ENCODE measurements at regions not wholly inside any gene's neighbourhood (a gene's known extent, or its start where the extent isn't known, plus 50 kb on each side); places are given as distances from the start of the nearest gene placed in this dataset.

DNA sequence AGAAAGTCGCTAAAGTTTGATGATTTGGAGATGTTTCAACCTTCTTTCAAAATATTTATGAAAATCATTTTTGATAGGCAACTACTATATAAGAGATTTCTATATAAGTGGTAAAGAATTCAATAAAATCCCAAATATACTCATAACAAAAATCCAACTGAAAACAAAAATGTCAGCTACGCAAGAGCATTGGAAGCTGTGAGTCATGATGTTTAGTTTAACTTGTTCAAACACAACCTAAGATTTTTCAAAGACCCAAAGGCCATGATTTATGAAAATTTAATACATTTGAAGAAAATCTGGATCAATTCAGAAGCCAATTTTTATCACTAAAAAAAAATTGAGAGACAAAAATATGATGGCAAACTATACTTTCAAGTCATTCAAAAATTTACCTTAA is 226.6 kb downstream of the MZT1 start:
- H3K9me3 ChIP-seq = no peaks in the 10 kb centered on the region
- H3K4me1 ChIP-seq (ENCODE audit: control insufficient read depth in 1 of 2, low read depth in 2 of 2) = no peaks in the 10 kb centered on the region
- TF ChIP-seq, protein P1, sequence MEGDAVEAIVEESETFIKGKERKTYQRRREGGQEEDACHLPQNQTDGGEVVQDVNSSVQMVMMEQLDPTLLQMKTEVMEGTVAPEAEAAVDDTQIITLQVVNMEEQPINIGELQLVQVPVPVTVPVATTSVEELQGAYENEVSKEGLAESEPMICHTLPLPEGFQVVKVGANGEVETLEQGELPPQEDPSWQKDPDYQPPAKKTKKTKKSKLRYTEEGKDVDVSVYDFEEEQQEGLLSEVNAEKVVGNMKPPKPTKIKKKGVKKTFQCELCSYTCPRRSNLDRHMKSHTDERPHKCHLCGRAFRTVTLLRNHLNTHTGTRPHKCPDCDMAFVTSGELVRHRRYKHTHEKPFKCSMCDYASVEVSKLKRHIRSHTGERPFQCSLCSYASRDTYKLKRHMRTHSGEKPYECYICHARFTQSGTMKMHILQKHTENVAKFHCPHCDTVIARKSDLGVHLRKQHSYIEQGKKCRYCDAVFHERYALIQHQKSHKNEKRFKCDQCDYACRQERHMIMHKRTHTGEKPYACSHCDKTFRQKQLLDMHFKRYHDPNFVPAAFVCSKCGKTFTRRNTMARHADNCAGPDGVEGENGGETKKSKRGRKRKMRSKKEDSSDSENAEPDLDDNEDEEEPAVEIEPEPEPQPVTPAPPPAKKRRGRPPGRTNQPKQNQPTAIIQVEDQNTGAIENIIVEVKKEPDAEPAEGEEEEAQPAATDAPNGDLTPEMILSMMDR (IDR thresholded peaks at IDR 0.05) = no peak
- no peaks in the 10 kb centered on the region for H3K27me3 ChIP-seq (replicated peaks; ENCODE audit: insufficient read depth)
- DNase-seq (ENCODE audit: low spot score) (no peak), ATAC-seq (ENCODE audit: insufficient number of reproducible peaks, low FRiP score, low read depth) (no peak)
- H3K4me3 ChIP-seq = no peak overlapping the region
- H3K27ac ChIP-seq = no peak overlapping the region
- H3K36me3 ChIP-seq = no peaks in the 10 kb centered on the region

DNA sequence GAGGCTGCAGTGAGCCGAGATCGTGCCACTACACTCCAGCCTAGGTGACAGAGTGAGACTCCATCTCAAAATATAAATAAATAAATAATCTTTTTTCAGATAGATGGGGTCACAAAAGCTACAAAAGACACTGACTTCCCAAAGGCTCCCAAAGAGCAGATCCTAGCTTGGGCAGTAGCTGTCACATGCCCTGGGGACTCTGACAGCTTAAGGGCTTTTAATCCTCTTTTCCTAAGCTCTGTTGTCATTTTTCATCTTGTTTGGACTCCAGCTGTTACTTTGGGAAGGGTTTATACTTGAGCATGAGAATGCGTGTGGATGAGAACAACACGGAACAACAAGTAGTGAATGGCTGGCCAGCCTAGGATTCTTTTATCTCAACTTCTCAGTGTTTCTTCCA is 231.7 kb downstream of the MZT1 start:
- DNase-seq (ENCODE audit: low spot score) (no peak), ATAC-seq (ENCODE audit: insufficient number of reproducible peaks, low FRiP score, low read depth) (no peak)
- H3K27me3 ChIP-seq (replicated peaks; ENCODE audit: insufficient read depth) = no peaks in the 10 kb centered on the region
- H3K9me3 ChIP-seq = no peaks in the 10 kb centered on the region
- TF ChIP-seq, protein P1 (IDR thresholded peaks at IDR 0.05) = no peak
- H3K36me3 ChIP-seq = no peaks in the 10 kb centered on the region
- H3K4me3 ChIP-seq = no peak overlapping the region
- no peak overlapping the region for H3K27ac ChIP-seq
- H3K4me1 ChIP-seq (ENCODE audit: control insufficient read depth in 1 of 2, low read depth in 2 of 2) = no peaks in the 10 kb centered on the region

DNA sequence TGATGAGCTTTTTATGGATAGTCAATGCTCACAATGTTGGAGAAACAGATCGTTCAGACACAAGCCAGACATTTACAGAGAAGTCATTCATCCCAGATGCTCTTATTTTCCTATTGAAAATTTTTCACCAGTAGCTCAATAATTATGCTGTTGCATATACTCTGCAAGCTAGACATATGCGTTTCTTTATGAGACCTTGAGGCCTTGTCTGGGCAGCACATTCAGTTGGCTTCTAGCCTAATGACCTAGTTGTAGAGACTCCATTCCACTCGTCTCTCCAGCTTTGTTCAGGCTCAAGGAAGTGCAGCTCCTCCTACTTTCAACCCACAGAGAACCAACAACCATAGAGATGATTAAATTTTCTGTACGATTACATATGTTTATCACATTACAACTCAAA is 237.7 kb downstream of the MZT1 start:
- H3K9me3 ChIP-seq = no peaks in the 10 kb centered on the region
- ATAC-seq (ENCODE audit: insufficient number of reproducible peaks, low FRiP score, low read depth) = no peak
- DNase-seq (ENCODE audit: low spot score) = no peak
- no peaks in the 10 kb centered on the region for H3K27me3 ChIP-seq (replicated peaks; ENCODE audit: insufficient read depth)
- H3K4me3 ChIP-seq = no peak overlapping the region
- H3K36me3 ChIP-seq = no peaks in the 10 kb centered on the region
- H3K4me1 ChIP-seq (ENCODE audit: control insufficient read depth in 1 of 2, low read depth in 2 of 2) = no peaks in the 10 kb centered on the region
- TF ChIP-seq, protein P1 (IDR thresholded peaks at IDR 0.05) = no peak
- H3K27ac ChIP-seq = no peak overlapping the region

DNA sequence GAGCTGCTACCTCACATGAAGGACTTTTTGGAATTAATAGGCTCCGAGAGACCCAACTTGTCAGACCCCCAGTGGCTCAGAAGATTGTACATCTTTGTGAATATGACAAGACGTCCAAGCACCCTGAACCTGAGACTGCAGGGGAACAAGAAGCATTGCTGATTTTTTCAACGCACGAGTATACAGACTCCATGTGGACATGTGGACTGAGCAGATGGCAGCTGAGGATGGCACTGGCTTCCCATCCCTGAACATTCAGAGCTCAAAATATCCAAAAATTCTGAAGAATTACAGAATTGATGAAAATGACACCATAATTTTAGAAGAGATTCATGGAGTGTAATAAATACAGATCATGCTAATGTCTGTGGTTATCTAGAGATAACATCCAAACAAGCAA is 254.1 kb downstream of the MZT1 start:
- H3K36me3 ChIP-seq = no peaks in the 10 kb centered on the region
- ATAC-seq (ENCODE audit: insufficient number of reproducible peaks, low FRiP score, low read depth) (no peak), DNase-seq (ENCODE audit: low spot score) (no peak)
- H3K9me3 ChIP-seq = no peaks in the 10 kb centered on the region
- H3K4me3 ChIP-seq = no peak overlapping the region
- TF ChIP-seq, protein P1 (IDR thresholded peaks at IDR 0.05) = no peak
- H3K4me1 ChIP-seq (ENCODE audit: control insufficient read depth in 1 of 2, low read depth in 2 of 2) = peaks cover 0 to 13% of the 10 kb centered on the region in 2 donors
- no peaks in the 10 kb centered on the region for H3K27me3 ChIP-seq (replicated peaks; ENCODE audit: insufficient read depth)
- H3K27ac ChIP-seq = no peak overlapping the region

DNA sequence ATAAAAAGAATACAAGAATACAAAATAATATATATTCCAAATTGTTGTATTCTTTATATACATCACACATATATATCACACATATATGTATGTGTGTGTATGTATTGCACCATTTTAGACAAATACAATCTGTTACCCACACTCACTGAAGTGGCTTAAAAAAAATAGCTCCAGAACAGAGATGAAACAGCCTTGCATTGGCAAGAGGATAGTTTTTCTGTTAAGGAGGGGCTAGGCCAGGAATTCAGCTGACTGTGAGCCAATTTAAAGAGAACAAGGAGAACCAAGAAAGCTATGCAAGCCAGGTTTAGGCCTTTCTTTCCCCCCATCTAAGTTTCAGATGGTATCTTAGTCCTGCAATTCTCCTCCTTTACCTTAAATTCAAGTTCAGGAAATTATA is 257.5 kb downstream of the MZT1 start:
- H3K36me3 ChIP-seq = no peaks in the 10 kb centered on the region
- ATAC-seq (ENCODE audit: insufficient number of reproducible peaks, low FRiP score, low read depth) = no peak
- no peaks in the 10 kb centered on the region for H3K9me3 ChIP-seq
- no peak overlapping the region for H3K27ac ChIP-seq
- DNase-seq (ENCODE audit: low spot score) = no peak
- H3K4me1 ChIP-seq (ENCODE audit: control insufficient read depth in 1 of 2, low read depth in 2 of 2) = peaks cover 0 to 14% of the 10 kb centered on the region in 2 donors
- no peaks in the 10 kb centered on the region for H3K27me3 ChIP-seq (replicated peaks; ENCODE audit: insufficient read depth)
- no peak overlapping the region for H3K4me3 ChIP-seq
- TF ChIP-seq, protein P1 (IDR thresholded peaks at IDR 0.05) = no peak
